Posterior cingulate gyrus (tissue), 11 donors: ENCODE measurements at regions not wholly inside any gene's neighbourhood (a gene's known extent, or its start where the extent isn't known, plus 50 kb on each side); places are given as distances from the start of the nearest gene placed in this dataset.
A peak's percentile ranks its signal among the peaks of the same experiment; 100 is the strongest.

Source experiments
- DNase-seq, 10 donors: peaks; one replicate each; pipeline versions ENCODE4 v3.0.0 to v3.0.0-alpha.2; 2020 to 2021; ENCODE audit warnings: mixed read lengths in 3 of 10
- intact Hi-C: fragments of 100-400 bp; cut with DNase I; formaldehyde crosslinking; loops from one replicate; pipeline ENCODE4 v1.15.1; 2023

DNA sequence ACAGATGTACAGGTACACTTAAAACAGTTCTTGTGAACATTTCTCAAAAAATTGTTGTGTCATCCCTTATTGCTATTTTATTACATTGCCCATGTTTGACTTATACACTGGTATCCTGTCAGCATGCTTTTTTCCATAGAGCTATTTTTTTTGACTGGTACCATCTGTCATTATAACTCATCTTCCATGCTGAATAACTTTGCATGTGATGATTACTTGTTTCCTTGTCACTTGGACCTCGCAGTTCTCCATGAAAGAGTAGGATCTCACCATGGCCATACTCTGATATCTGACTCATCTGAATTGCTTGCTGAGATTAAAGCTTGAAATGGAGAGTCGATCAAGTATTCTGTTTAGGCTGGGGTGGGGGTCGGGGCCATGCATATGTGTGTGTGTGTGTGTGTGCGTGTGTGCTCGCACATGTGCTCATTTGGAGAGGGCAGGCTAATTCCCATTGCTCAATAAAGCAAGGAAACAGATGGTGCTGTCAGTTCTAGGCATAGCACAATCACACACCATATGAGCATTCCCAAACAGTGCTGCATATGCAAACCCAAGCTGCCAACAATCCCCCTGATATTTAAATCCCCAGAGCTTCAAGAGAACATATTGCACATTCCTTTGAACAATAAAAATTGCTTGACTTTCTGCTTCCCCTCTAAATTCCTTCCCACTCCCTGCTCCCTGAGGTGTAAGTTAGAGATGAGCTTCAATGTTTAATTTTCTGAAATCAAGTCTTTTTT is 62.9 kb downstream of the NHLRC3 start:
- no peak for DNase-seq
- intact Hi-C loops, result no loop called here

DNA sequence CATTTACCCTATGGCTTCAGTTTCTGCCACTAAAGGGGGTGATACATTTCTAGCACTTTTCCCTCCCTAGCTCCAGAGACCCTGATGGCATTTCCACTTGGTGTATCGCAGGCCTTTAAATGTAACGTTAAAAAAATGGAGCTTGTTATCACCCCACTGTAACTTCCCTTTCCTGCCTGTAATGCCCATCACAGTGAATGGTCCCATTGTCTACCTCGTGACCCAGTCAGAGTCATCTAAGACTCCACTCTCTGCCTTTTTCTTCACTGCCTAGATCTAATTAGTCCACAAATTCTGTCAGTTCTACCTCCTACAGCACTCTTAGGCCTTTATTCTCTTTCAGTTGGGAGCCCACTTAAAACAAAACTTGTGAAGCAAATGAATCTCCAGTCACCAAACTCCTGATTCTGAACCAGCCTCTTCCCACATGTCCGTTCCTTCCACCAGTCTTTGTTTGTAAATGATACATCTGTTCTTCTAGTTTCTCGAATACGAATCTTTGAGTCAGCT is 64.8 kb downstream of the NHLRC3 start:
- DNase-seq, result peak in 1 of 10 donors; percentile 39
- intact Hi-C loops, result no loop called here

DNA sequence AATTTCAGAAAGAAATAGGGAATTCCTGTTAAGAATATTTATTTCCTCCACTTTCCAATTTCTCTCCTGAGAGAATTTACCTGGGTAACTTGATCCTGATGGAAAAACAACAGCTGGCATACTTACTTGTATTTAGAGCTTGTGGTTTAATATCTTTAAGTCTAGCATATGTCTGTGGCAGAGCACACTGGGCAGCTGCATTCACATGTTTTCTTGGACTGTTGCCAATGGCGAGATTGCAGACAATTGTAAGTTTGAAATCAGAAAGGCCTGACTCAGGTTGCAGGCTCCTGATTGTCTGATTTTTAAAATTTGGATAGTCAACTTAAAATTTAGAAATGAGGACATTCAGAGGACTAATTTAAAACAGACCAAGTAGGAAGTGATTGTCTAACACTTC is 66.9 kb downstream of the NHLRC3 start:
- DNase-seq, result no peak
- intact Hi-C loops, result no loop called here

DNA sequence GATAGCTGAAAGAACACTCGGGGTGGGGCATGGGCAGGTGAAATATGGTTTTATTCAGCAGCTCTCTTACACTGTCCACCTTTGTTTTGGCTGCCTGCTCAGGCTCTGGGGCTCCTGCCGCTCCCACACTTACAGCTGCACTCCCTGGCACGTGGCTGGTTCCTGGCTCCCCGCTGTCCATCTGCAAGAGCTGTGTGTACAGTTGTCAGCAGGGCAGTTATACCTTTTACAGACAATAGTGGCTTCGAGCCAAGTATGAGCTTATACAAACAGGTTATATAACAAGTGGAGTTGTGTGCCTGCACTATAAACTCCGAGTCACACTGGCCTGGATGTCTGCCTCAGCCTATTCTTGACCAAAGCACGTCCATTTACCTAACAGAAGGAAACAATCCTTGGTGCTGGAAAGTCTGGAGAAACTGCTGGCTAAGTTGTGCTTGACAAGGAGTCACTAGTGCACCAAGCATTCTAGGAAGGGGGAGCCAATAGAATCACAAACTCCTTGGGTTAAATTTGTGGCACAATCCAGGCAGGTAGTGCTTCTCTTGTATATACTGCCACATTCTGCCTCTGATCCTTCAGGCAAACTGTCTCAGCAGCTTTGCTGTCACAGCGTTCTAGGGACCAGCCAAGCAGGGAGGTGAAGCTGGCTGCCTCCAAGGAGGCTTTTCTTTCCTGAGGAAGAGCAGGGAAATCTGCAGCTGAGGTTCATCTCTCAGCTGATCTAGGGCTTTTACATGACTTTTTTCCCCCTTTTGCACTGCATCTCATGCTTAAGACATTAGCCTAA is 68.2 kb downstream of the NHLRC3 start:
- peak in 2 of 10 donors; percentile 14 to 83 for DNase-seq

DNA sequence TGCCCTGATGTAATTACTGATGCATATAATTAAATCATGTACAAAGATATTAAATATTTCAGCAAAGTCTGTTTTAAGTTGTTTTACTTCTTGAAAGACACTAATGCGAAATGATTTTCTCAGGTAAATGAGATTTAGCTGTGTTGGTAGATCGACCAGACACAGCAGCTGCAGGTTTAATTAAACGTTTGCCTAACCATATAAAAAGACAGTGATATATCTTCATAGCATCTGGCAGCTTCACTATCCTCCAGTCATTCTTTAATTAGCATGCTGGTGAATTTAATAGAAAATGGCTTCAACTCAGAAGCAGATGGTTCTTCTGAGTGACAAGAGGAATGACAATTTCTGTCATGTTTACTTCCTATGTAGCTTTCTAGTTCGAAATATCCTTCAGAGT is 69.3 kb downstream of the NHLRC3 start:
- no peak for DNase-seq
- intact Hi-C loops, result no loop called here

More for the DNA sequence above, 68.2 kb downstream of the NHLRC3 start:
- intact Hi-C loops, result no loop called here

DNA sequence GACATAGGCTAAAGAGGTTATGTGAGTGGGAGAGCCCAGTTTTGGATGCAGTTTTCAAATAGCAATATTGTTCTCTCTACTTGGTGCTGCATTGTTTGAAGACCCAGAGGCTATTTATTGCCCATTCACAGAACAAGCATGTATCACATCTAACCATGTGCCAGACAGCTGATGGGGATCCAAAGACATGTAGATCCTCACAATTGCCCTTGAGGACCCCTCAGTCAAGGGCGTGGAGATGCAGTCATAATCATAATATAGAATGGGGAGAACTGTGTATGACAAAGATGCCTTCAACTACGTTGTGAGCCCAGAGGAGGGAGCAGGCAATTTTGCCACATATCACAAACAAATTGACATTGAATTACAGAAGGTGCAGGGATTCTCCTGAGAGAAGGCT is 70.5 kb downstream of the NHLRC3 start:
- DNase-seq, result no peak
- intact Hi-C loops, result no loop called here

DNA sequence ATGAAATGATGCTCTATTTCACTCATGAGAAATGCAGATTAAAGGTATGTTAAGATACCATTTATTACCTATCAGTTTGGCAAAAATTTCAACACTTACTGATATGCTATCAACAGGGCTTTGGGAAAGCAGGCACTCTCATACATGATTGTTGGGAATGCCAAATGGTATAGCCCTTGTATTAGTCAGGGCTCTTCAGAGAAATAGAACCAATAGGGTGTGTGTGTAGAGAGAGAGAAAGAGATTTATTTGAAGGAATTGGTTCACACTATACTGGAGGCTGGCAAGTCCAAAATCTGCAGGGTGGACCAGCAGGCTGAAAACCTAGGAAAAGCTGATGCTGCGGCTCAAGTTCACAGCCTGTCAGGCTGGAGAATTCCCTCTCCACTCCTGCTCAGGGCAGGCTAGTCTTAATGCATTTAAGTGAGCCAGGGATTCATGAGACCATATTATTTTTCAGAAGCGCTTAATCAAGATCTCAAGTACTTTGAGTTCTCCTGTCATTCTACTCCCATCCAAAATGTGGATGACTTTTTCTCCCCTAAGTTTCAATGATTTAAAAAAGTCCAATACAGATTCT is 72.4 kb downstream of the NHLRC3 start:
- intact Hi-C loops, result no loop called here
- no peak for DNase-seq

DNA sequence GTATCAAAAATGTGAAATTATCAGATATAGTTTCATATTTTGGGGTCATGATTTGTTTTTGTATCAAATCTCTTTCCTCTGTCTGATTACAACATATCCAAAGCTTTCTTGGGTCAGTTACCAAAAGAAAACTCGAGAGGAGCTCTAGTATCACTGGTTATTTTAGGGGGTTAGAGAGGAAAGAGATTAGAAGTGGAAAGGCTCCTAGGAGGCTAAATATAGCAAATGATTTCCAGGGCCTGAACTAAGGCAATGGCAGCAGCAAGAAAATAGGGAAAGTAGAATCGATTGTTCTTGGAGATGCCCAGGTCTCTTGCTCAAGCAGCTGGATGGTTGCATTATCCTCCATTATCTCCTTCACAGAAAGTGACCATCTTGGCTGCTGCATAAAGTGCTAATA is 72.9 kb downstream of the NHLRC3 start:
- no peak for DNase-seq
- intact Hi-C loops, result no loop called here

DNA sequence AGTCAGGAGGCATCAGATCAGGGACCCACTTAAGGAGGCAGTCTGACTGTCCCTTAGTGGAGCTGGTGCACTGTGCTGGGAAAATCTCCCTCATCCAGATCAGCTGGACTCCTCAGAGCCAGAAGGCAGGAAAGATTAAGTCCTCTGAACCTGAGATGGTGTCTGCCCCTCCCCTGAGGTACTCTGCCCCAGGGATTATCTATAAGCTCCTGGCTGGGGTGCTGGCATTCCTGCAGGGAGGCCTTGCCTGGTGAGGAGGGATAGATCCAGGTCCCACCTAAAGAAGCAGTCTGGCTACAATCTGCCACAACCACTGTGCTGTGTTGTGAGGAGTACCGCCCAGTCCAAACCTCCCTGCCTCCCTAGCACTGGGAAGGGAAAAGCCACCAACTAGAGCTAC is 81.2 kb downstream of the NHLRC3 start:
- DNase-seq, result no peak
- intact Hi-C loops, result no loop called here

DNA sequence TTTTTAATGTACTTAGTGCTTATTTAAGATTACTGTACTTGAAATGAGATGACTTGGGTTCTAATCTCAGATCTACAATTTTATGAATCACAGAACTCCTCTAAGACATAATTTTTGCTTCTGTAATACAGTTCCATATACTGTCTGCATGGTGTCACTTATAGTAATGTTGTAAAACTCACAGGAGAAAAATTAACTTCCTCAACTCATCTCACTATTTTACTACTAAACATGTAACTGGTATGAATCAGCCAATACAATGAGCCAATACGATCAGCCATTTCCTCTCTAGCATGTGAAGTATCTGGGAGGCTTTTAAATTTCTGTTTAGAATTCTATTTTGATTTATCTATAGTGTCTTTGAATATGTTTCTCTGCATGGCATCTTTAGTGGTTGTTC is 85.3 kb downstream of the NHLRC3 start:
- intact Hi-C loops, result no loop called here
- DNase-seq, result no peak

DNA sequence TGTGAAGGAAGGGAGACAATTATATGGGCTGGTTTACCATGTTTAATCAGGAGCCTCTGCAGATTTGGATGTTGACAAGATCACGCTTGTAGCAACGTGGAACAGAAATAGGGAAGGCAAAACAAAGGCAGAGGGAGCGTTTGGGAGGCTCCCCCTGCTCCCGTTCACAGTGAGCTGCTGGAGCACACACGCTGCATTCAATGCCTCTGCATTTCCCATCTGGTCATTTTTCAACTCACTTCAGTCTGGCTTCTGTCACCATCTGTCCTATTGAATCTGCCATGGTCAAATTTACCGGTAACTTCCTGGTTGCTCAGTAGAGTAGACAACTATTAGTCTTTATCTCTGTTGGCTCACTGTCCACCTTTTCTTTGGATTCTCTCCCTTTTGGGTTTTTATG is 91.0 kb downstream of the NHLRC3 start:
- peak in 1 of 10 donors; percentile 53 for DNase-seq
- intact Hi-C loops, result no loop called here

DNA sequence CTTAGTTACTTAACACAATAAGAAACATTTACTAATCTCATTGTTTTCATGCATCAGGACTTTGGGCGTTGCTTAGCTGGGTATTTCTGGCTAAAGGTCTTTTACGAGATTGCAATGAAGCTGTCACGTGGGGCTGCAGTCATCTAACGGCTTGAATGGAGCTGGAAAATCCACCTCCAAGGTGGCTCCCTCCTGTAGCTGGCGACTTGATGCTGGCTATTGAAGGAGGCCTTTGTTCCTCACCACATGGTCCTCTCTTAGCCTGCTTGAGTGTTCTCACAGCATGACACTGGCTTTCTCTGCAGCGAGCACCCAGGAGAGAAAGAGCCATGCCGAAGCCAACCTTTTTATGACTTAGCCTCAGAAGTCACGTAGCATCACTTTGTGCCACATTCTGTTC is 92.0 kb downstream of the NHLRC3 start:
- DNase-seq, result no peak
- intact Hi-C loops, result no loop called here

DNA sequence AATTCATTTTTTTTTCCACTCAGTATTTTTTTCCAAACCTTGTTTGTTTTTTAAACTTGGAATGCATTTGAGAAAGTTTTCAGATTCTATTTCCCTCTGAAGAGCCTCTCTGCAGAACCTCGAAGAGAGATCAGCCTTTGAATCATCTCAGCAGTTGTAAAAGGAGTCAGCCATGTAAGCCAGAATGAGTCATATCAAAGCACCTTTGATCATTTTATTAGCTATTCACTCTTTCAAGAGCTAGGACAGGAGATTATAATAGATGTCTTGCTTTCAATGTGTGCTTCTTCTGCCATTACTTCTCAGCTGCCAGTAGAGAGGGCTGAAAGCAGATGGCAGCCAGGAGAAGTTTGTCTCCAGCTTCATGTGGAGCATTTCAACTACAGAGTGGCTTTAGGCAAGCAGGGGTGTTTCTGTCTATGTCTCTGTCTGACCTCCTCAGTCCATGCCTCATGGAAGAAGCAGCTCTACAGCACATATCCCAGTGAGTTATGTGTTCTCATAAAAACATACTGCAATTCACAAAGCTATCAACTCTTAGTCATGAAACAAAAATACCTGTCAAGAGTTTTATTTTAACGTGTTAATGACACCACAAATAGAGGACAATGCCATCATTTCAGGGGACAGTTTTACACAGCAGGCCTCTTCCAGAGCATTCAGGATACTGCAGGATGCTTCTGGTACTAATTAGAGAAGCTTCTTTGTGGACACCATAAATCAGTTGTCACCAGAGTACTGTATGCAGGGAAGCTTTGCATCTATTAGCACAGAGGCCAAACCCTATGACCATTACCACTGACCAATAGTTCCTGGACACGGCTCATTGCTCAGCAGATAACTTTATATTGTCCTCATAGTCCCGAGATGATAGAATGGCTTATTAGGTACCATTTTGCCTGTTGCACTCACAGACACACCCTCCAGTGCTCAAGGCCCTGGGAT is 94.3 kb downstream of the NHLRC3 start:
- peak in 1 of 10 donors; percentile 35 for DNase-seq
- intact Hi-C loops, result no loop called here

DNA sequence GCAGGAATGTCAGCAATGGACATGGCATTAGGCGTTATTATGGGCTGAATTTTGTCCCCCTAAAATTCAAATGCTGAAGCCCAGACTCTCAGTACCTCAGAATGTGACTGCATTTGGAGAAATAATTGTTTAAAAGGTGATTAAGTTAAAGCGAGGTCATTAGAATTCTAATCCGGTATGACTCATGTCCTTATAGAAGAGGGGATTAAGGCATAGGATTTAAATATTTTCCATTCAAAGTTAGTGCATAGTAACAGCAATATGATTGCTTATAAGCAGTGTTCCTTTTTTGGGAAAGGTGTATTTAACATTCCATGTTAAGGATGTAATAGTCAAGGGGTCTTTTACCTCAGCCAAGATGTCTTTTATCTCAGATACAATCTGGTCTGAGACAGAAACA is 95.5 kb downstream of the NHLRC3 start:
- no peak for DNase-seq
- intact Hi-C loops, result no loop called here

DNA sequence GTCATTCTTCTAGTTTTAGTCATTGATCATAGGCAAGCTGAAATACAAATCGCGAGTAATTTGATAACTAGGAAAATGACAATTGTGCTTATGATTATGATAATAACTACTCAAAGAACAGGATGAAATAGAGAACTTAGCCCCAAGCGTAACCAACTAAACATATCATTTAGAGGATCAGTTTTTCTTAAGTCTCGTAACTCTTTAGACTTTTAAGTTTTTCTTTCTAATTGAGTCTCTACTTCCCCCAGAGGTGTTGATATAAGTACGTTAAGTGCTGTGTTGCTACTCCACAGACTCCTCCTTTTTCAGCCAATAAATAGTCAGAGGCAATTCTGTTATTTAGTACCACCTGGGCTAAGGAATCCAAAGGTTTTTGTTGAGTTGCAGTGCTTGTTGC is 96.3 kb downstream of the NHLRC3 start:
- intact Hi-C loops, result no loop called here
- DNase-seq, result no peak

DNA sequence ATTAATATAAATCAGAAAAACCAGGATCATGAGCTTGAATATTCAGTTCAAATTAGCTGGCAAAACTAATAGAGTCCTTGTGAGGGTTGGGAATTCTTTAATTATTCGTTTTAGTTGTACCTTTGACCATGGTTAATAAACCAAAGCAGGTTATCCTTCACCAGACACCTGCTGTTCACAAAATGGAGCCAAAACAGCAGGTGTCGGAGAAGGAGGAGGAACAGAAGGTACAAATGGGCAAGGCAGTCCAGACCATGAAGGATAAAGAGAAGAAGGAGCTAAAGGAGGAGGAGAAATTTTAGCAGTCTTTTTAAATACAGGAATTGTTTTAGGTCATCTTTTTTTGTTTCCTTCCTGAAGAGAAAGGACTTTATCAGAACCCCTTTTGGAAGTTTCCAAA is 106.1 kb downstream of the NHLRC3 start:
- DNase-seq, result no peak
- intact Hi-C loops, result loop anchor here (2.0 to 10.0 kb wide), 3 partner anchors 120 to 468 kb away; no protein-coding TSS in a partner anchor

DNA sequence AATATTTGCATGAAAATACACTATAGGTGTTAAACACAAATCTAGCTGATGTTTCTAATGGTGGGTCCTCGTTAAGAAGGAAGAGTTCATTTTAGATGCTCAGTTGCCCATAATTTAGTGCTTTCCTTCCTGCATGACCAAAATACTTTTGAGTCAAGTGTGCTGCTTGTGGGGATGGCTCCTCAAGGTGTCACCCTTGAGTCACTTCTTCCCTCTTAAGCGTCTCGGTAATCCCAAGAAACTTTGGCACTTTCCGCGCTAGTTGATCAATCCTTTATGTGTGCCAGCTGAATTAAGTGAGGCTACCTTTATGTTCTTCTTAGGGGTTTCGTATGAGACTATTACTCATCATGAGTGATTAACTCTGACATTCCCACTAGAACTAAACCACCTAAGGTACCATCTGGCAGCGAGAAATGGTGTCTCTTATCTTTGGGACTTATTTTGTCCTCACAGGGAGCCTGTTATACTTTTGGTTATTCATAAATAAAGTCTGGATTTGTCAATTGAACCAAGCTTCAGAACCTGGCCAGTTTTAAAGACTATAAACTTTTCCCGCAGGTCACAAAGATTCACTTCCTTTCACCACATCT is 106.8 kb downstream of the NHLRC3 start:
- intact Hi-C loops, result loop anchor here (2.0 to 10.0 kb wide), 3 partner anchors 120 to 468 kb away; no protein-coding TSS in a partner anchor
- peak in 9 of 10 donors; percentile 19 to 88 (median 61) for DNase-seq

DNA sequence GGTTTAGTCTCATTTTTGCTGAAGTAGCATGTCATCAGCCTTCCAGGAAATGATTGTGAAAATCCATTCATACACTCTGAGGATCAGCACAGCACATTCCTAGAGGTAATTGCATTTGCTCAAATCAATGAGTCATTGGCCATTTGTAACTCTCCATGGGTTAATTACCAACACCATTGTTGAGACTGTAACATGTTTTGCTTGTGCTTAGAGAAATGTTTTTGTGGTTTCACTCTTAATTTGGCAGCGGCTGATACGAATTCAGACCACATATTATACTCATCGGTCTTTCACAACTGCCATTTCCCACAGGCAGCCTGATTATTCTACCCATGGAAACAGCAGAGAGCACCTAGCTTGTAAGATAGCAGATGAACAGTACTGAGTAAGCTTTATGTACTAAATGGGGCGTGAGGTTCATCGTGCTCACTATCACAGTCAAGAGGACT is 110.3 kb downstream of the NHLRC3 start:
- intact Hi-C loops, result loop anchor here (10.0 kb wide), 2 partner anchors 116 to 266 kb away; no protein-coding TSS in a partner anchor
- no peak for DNase-seq

DNA sequence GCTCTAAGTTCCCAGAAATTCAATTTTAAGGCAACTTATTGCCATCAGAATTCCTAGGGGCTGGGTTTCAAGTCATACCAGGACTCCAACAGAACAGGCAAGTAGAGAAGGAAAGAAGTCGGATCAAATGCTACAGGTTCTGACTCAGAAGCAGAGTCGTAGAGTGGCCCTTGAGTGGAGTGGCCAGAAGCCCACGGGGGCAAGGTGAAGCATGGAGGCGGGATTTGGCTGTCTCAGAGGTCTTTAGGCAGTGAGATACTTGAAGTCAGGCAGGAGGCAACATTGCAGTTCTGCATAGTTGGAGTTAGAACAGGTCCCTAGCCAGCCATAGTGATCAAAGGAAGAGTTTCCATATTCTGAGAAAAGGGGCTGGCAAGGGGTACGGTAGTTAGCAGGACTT is 111.6 kb downstream of the NHLRC3 start:
- no peak for DNase-seq
- intact Hi-C loops, result loop anchor here (10.0 kb wide), 2 partner anchors 115 to 265 kb away; no protein-coding TSS in a partner anchor

DNA sequence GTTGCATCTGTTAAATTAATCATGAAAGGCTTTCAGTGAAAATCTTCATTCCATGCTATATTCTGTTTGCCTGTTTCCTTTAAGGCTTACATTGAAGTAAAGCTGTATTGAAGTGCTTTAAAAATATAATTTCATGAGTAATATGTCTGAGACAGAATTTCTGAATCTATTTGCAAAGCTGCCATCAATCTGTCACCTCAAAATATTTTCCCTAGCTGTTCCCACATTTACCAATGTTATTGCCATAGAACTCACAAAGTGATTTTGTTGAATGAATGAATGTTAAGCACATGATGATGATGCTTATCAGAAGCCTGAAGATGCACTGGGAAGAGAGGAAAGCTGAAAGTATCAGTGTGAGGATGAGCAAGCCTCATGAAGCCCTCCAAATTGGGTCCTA is 115.8 kb downstream of the NHLRC3 start:
- DNase-seq, result no peak
- intact Hi-C loops, result no loop called here
